OCI-LY7 (cell line): ENCODE measurements at regions not wholly inside any gene's neighbourhood (a gene's known extent, or its start where the extent isn't known, plus 50 kb on each side); places are given as distances from the start of the nearest gene placed in this dataset.
"Not testable (repeated sequence)": the region's sequence is repeated elsewhere in the genome, so short reads cannot be mapped to it uniquely, and the experiment has no call there.

ENCODE experiments used
- BruUV-seq: library from RNA; stranded (reverse); fragments of 400-500 nt; replicated peaks from 2 replicates; lab custom pipeline; 2021; lab: Mats Ljungman, UMichigan
- CTCF ChIA-PET: fragments of 300-600 bp; sonication (Branson Sonifier 250); formaldehyde crosslinking; loops from one replicate; lab custom pipeline; 2022; ENCODE audit warnings: antibody characterized with exemption; ENCODE audit not compliant: unreplicated experiment; lab: Charles Lee
- POLR2A ChIA-PET: fragments of 300-600 bp; sonication (Branson Sonifier 250); formaldehyde crosslinking; loops from one replicate; lab custom pipeline; 2022; ENCODE audit warnings: antibody characterized with exemption; lab: Charles Lee
- DNase-seq: peaks from one replicate; pipeline ENCODE4 v3.0.0-alpha.2; 2015; ENCODE audit warnings: low spot score
- H2AFZ ChIP-seq: fragments of 200-600 bp; sonication (generic), shearing (Covaris generic); 2 replicates; pipeline ENCODE4 v1.6.1; 2014; ENCODE audit warnings: mild to moderate bottlenecking, antibody characterized with exemption, low read length, moderate library complexity
- H3K27ac ChIP-seq: fragments of 200-600 bp; sonication (generic); 2 replicates; pipeline ENCODE4 v1.5.1; 2014; ENCODE audit warnings: mixed run types, low read depth, mild to moderate bottlenecking, moderate library complexity, low read length, inconsistent platforms; ENCODE audit not compliant: poor library complexity, severe bottlenecking
- H3K36me3 ChIP-seq: fragments of 200-600 bp; sonication (generic); 2 replicates; pipeline ENCODE4 v1.6.1; 2014; ENCODE audit warnings: mild to moderate bottlenecking, antibody characterized with exemption, low read length, moderate library complexity, mixed read lengths; ENCODE audit not compliant: insufficient read depth
- H3K4me1 ChIP-seq: fragments of 200-600 bp; sonication (generic); 2 replicates; pipeline ENCODE4 v1.5.1; 2014; ENCODE audit warnings: mild to moderate bottlenecking, low read length; ENCODE audit not compliant: insufficient read depth, poor library complexity, severe bottlenecking
- H3K4me2 ChIP-seq: fragments of 200-600 bp; sonication (generic); 2 replicates; pipeline ENCODE4 v1.6.1; 2014; ENCODE audit warnings: mild to moderate bottlenecking, low read length
- H3K4me3 ChIP-seq: fragments of 200-600 bp; sonication (generic); 2 replicates; pipeline ENCODE4 v1.5.1; 2014; ENCODE audit warnings: mild to moderate bottlenecking, low read depth, low read length; ENCODE audit not compliant: poor library complexity, severe bottlenecking
- H3K79me2 ChIP-seq: fragments of 200-600 bp; sonication (generic); 2 replicates; pipeline ENCODE4 v1.6.1; 2016; ENCODE audit warnings: low read depth, mild to moderate bottlenecking, low read length, moderate library complexity, mixed read lengths; ENCODE audit not compliant: insufficient read depth
- H3K9me2 ChIP-seq: fragments of 200-600 bp; sonication (generic); 2 replicates; pipeline ENCODE4 v1.6.1; 2016; ENCODE audit warnings: mild to moderate bottlenecking, low read length, mixed read lengths; ENCODE audit not compliant: insufficient read depth
- H3K9me3 ChIP-seq: fragments of 200-600 bp; sonication (generic); 2 replicates; pipeline ENCODE4 v1.6.1; 2014; ENCODE audit warnings: mild to moderate bottlenecking, mixed run types, low read length, mixed read lengths
- H4K20me1 ChIP-seq: fragments of 200-600 bp; sonication (generic); 2 replicates; pipeline ENCODE4 v1.6.1; 2014; ENCODE audit warnings: mild to moderate bottlenecking, antibody characterized with exemption, low read length, moderate library complexity, mixed read lengths; ENCODE audit not compliant: insufficient read depth
- EZH2phosphoT487 ChIP-seq: fragments of 200-600 bp; sonication (generic); IDR thresholded peaks from 2 replicates; pipeline ENCODE4 v1.6.1; 2018; ENCODE audit warnings: low read depth, borderline replicate concordance, mild to moderate bottlenecking, mixed run types, antibody characterized with exemption, low read length, moderate library complexity, mixed read lengths
- intact Hi-C: fragments of 100-400 bp; cut with micrococcal nuclease; formaldehyde crosslinking; loops from one replicate; pipeline ENCODE4 v1.10.0; 2022; ENCODE audit not compliant: unreplicated experiment
- TF ChIP-seq, protein P1 (sequence below): fragments of 200-600 bp; sonication (generic); conservative IDR thresholded peaks from 2 replicates; pipeline ENCODE4 v1.5.1; 2014; ENCODE audit warnings: mild to moderate bottlenecking, antibody characterized with exemption, low read length, moderate library complexity, mixed read lengths

DNA sequence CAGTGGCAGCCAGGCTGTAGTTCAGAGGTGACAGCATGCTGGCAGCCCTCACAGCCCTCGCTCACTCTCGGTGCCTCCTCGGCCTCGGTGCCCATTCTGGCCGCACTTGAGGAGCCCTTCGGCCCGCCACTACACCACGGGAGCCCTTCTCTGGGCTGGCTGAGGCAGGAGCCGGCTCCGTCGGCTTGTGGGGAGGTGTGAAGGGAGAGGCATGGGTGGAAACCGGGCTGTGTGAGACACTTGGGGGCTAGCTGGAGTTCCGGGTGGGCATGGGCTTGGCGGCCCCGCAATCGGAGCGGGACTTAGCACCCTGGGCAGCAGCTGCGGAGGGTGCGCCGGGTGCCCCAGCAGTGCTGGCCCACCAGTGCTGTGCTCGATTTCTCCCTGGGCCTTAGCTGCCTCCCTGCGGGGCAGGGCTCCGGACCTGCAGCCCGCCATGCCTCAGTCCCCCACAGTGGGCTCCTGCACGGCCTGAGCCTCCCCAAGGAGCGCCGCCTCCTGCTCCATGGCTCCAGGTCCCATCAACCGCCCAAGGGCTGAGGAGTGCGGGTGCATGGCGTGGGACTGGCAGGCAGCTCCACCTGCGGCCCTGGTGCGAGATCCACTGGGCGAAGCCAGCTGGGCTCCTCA, 396.8 kb downstream of the FAM72C start:
- no peak for DNase-seq
- TF ChIP-seq EZH2phosphoT487, result no peak
- H3K79me2 ChIP-seq, result no peaks in the 10 kb centered on the region
- H3K9me2 ChIP-seq, result no peaks in the 10 kb centered on the region
- no peaks in the 10 kb centered on the region for H4K20me1 ChIP-seq
- H3K27ac ChIP-seq, result no peak overlapping the region
- H3K4me1 ChIP-seq, result no peaks in the 10 kb centered on the region
- H3K36me3 ChIP-seq, result no peaks in the 10 kb centered on the region
- no peak overlapping the region for H3K4me2 ChIP-seq
- intact Hi-C loops, result no loop called here
- no peak overlapping the region for H2AFZ ChIP-seq
- POLR2A ChIA-PET, result interaction anchor here (0.9 kb wide), 1 partner anchor 19 kb away, joined by 4 read pairs; no protein-coding TSS in a partner anchor
- CTCF ChIA-PET, result no interaction called here
- no peaks in the 10 kb centered on the region for H3K9me3 ChIP-seq
- no peak overlapping the region for H3K4me3 ChIP-seq
- BruUV-seq, result no TSS peak

DNA sequence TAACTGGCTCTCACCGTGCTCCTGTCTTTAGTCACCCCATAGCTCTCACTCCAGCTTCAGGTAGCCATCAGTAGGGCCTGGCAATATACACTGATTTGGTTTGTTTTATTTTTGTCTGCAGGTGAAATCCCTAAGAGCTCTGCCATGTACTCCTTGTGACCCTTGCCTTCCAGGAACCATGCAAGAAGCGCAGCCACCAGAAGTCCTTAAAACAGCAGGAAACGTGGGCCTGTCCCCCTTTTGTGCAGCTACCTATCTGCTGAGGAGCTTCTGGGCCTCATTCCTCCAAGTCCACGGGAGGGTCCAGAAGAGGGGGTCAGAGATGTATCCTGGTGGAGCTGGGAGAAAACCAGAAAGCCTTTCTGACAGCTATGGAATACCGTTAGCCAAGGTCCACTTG, 399.1 kb downstream of the FAM72C start:
- H3K4me1 ChIP-seq, H3K36me3 ChIP-seq, intact Hi-C loops, H3K4me3 ChIP-seq, POLR2A ChIA-PET, H3K9me2 ChIP-seq, H3K4me2 ChIP-seq, H3K27ac ChIP-seq, H3K9me3 ChIP-seq, BruUV-seq, H4K20me1 ChIP-seq, H2AFZ ChIP-seq, CTCF ChIA-PET, H3K79me2 ChIP-seq, DNase-seq: not testable (repeated sequence)

GRCh38 chr1:143563761-143564160, 408.0 kb downstream of the FAM72C start:
- H3K27ac ChIP-seq, H3K4me1 ChIP-seq, H3K79me2 ChIP-seq, CTCF ChIA-PET, H2AFZ ChIP-seq, POLR2A ChIA-PET, intact Hi-C loops, H3K4me2 ChIP-seq, H3K36me3 ChIP-seq, H3K9me3 ChIP-seq, H3K4me3 ChIP-seq, H4K20me1 ChIP-seq, DNase-seq, H3K9me2 ChIP-seq, BruUV-seq: not testable (repeated sequence)

DNA sequence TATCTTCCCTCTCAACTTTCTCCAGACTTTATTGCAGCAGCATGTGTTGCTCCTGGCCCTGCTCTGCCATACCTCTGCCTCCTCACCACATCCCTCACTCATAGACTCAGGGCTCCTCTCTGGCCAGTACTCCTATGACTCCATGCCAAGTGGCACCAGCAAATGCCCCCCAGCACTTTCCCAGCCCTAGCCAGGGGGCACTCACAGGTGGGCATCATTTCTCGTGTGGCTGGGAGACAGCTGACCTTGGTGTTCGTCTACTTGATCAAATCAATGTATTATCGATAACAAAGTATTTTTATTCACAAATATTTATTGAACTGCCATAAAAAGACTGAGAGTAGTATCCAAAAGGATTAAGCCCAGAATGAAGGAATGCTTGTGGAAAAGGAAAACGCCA, 418.2 kb downstream of the FAM72C start:
- intact Hi-C loops, result no loop called here
- CTCF ChIA-PET, result no interaction called here
- Histone ChIP-seq H3K4me1 (no peaks in the 10 kb centered on the region), H3K9me3 (no peaks in the 10 kb centered on the region), H2AFZ (no peak overlapping the region), H3K36me3 (no peaks in the 10 kb centered on the region), H4K20me1 (no peaks in the 10 kb centered on the region), H3K4me2 (no peak overlapping the region), H3K79me2 (no peaks in the 10 kb centered on the region), H3K4me3 (no peak overlapping the region), H3K9me2 (no peaks in the 10 kb centered on the region), H3K27ac (no peak overlapping the region)
- TF ChIP-seq, protein P1, sequence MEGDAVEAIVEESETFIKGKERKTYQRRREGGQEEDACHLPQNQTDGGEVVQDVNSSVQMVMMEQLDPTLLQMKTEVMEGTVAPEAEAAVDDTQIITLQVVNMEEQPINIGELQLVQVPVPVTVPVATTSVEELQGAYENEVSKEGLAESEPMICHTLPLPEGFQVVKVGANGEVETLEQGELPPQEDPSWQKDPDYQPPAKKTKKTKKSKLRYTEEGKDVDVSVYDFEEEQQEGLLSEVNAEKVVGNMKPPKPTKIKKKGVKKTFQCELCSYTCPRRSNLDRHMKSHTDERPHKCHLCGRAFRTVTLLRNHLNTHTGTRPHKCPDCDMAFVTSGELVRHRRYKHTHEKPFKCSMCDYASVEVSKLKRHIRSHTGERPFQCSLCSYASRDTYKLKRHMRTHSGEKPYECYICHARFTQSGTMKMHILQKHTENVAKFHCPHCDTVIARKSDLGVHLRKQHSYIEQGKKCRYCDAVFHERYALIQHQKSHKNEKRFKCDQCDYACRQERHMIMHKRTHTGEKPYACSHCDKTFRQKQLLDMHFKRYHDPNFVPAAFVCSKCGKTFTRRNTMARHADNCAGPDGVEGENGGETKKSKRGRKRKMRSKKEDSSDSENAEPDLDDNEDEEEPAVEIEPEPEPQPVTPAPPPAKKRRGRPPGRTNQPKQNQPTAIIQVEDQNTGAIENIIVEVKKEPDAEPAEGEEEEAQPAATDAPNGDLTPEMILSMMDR, result no peak
- TF ChIP-seq EZH2phosphoT487, result no peak
- no TSS peak for BruUV-seq
- POLR2A ChIA-PET, result no interaction called here
- no peak for DNase-seq

- BruUV-seq, H3K4me3 ChIP-seq, CTCF ChIA-PET, H3K4me2 ChIP-seq, intact Hi-C loops, H3K27ac ChIP-seq, DNase-seq, POLR2A ChIA-PET, H3K79me2 ChIP-seq, H3K9me2 ChIP-seq, H3K9me3 ChIP-seq, H4K20me1 ChIP-seq, H3K4me1 ChIP-seq, H2AFZ ChIP-seq, H3K36me3 ChIP-seq: not testable (repeated sequence)
Measured at GRCh38 chr1:143504703-143505102, 467.1 kb downstream of the FAM72C start.

- H3K9me2 ChIP-seq, H2AFZ ChIP-seq, H3K4me3 ChIP-seq, DNase-seq, H3K79me2 ChIP-seq, intact Hi-C loops, H3K27ac ChIP-seq, H4K20me1 ChIP-seq, CTCF ChIA-PET, BruUV-seq, H3K36me3 ChIP-seq, H3K4me2 ChIP-seq, H3K4me1 ChIP-seq, POLR2A ChIA-PET, H3K9me3 ChIP-seq: not testable (repeated sequence)
Measured at GRCh38 chr1:143504080-143504479, 467.7 kb downstream of the FAM72C start.
